ENCODE measurements at regions not wholly inside any gene's neighbourhood (a gene's known extent, or its start where the extent isn't known, plus 50 kb on each side); places are given as distances from the start of the nearest gene placed in this dataset.
"Not testable (repeated sequence)": the region's sequence is repeated elsewhere in the genome, so short reads cannot be mapped to it uniquely, and the experiment has no call there.

- Mint-ChIP-seq H3K9me3 (peaks cover 0 to 4% (median 3%) of the 10 kb centered on the region in 3 donors), H3K4me1 (no peaks in the 10 kb centered on the region), H3K27ac (no peak overlapping the region), H3K27me3 (no peaks in the 10 kb centered on the region), H3K36me3 (no peaks in the 10 kb centered on the region), H3K4me3 (no peak overlapping the region)
Observed at GRCh38 chr9:75541734-75542133, 348.7 kb upstream of the PCSK5 start.

GRCh38 chr9:75544815-75545214 is 345.7 kb upstream of the PCSK5 start:
- H3K4me3 Mint-ChIP-seq = no peak overlapping the region
- no peaks in the 10 kb centered on the region for H3K4me1 Mint-ChIP-seq
- H3K27ac Mint-ChIP-seq = no peak overlapping the region
- H3K9me3 Mint-ChIP-seq = peaks cover 0 to 4% (median 0%) of the 10 kb centered on the region in 3 donors
- no peaks in the 10 kb centered on the region for H3K36me3 Mint-ChIP-seq
- no peaks in the 10 kb centered on the region for H3K27me3 Mint-ChIP-seq

- Mint-ChIP-seq H3K36me3 (no peaks in the 10 kb centered on the region), H3K27ac (no peak overlapping the region), H3K9me3 (peaks cover 0 to 4% (median 0%) of the 10 kb centered on the region in 3 donors)
Observed at GRCh38 chr9:75545287-75545686, 345.2 kb upstream of the PCSK5 start.

GRCh38 chr9:75548871-75549270 is 341.6 kb upstream of the PCSK5 start:
- no peaks in the 10 kb centered on the region for H3K36me3 Mint-ChIP-seq
- H3K9me3 Mint-ChIP-seq = peaks cover 0 to 4% (median 0%) of the 10 kb centered on the region in 3 donors
- H3K27me3 Mint-ChIP-seq = no peaks in the 10 kb centered on the region
- no peak overlapping the region for H3K27ac Mint-ChIP-seq
- peak overlapping the region in 1 of 4 donors; percentile 44 for H3K4me3 Mint-ChIP-seq
- no peaks in the 10 kb centered on the region for H3K4me1 Mint-ChIP-seq

More at GRCh38 chr9:75545287-75545686, 345.2 kb upstream of the PCSK5 start:
- no peak overlapping the region for H3K4me3 Mint-ChIP-seq
- no peaks in the 10 kb centered on the region for H3K4me1 Mint-ChIP-seq
- H3K27me3 Mint-ChIP-seq = no peaks in the 10 kb centered on the region

GRCh38 chr9:75551861-75552260 is 338.6 kb upstream of the PCSK5 start:
- Mint-ChIP-seq H3K27me3 (no peaks in the 10 kb centered on the region), H3K36me3 (no peaks in the 10 kb centered on the region), H3K9me3 (no peaks in the 10 kb centered on the region), H3K4me1 (no peaks in the 10 kb centered on the region), H3K4me3 (no peak overlapping the region), H3K27ac (no peak overlapping the region)

- no peaks in the 10 kb centered on the region for H3K4me1 Mint-ChIP-seq
- no peaks in the 10 kb centered on the region for H3K36me3 Mint-ChIP-seq
- no peaks in the 10 kb centered on the region for H3K9me3 Mint-ChIP-seq
- H3K27me3 Mint-ChIP-seq = no peaks in the 10 kb centered on the region
- no peak overlapping the region for H3K27ac Mint-ChIP-seq
- no peak overlapping the region for H3K4me3 Mint-ChIP-seq
Observed at GRCh38 chr9:75552941-75553340, 337.5 kb upstream of the PCSK5 start.

GRCh38 chr9:75566813-75567212 is 323.7 kb upstream of the PCSK5 start:
- H3K27me3 Mint-ChIP-seq, H3K4me3 Mint-ChIP-seq, H3K36me3 Mint-ChIP-seq, H3K4me1 Mint-ChIP-seq, H3K27ac Mint-ChIP-seq: not testable (repeated sequence)
- peaks cover 0 to 11% (median under 1%) of the 10 kb centered on the region in 3 donors for H3K9me3 Mint-ChIP-seq

- H3K4me1 Mint-ChIP-seq = no peaks in the 10 kb centered on the region
- no peaks in the 10 kb centered on the region for H3K27me3 Mint-ChIP-seq
- no peak overlapping the region for H3K4me3 Mint-ChIP-seq
- no peak overlapping the region for H3K27ac Mint-ChIP-seq
- no peaks in the 10 kb centered on the region for H3K36me3 Mint-ChIP-seq
- peaks cover 0 to 3% (median 0%) of the 10 kb centered on the region in 3 donors for H3K9me3 Mint-ChIP-seq
Observed at GRCh38 chr9:75570538-75570937, 319.9 kb upstream of the PCSK5 start.

GRCh38 chr9:75574569-75574968 is 315.9 kb upstream of the PCSK5 start:
- Mint-ChIP-seq H3K4me1 (no peaks in the 10 kb centered on the region), H3K9me3 (peaks cover 0 to 3% (median 2%) of the 10 kb centered on the region in 3 donors), H3K4me3 (no peak overlapping the region), H3K36me3 (no peaks in the 10 kb centered on the region), H3K27ac (no peak overlapping the region), H3K27me3 (no peaks in the 10 kb centered on the region)

GRCh38 chr9:75582870-75583269 is 307.6 kb upstream of the PCSK5 start:
- Mint-ChIP-seq H3K27ac (no peak overlapping the region), H3K4me3 (no peak overlapping the region), H3K9me3 (peaks cover 0 to 3% (median 3%) of the 10 kb centered on the region in 3 donors), H3K4me1 (no peaks in the 10 kb centered on the region), H3K36me3 (no peaks in the 10 kb centered on the region), H3K27me3 (no peaks in the 10 kb centered on the region)

- H3K4me3 Mint-ChIP-seq = no peak overlapping the region
- no peak overlapping the region for H3K27ac Mint-ChIP-seq
- no peaks in the 10 kb centered on the region for H3K27me3 Mint-ChIP-seq
- no peaks in the 10 kb centered on the region for H3K4me1 Mint-ChIP-seq
- no peaks in the 10 kb centered on the region for H3K36me3 Mint-ChIP-seq
- peaks cover 2 to 8% (median 3%) of the 10 kb centered on the region in 3 donors for H3K9me3 Mint-ChIP-seq
Observed at GRCh38 chr9:75588808-75589207, 301.7 kb upstream of the PCSK5 start.

GRCh38 chr9:75589497-75589896 is 301.0 kb upstream of the PCSK5 start:
- H3K4me3 Mint-ChIP-seq = no peak overlapping the region
- H3K27me3 Mint-ChIP-seq = no peaks in the 10 kb centered on the region
- no peaks in the 10 kb centered on the region for H3K4me1 Mint-ChIP-seq
- no peak overlapping the region for H3K27ac Mint-ChIP-seq
- H3K9me3 Mint-ChIP-seq = peaks cover 2 to 8% (median 3%) of the 10 kb centered on the region in 3 donors
- no peaks in the 10 kb centered on the region for H3K36me3 Mint-ChIP-seq

GRCh38 chr9:75591972-75592371 is 298.5 kb upstream of the PCSK5 start:
- H3K27me3 Mint-ChIP-seq = no peaks in the 10 kb centered on the region
- no peaks in the 10 kb centered on the region for H3K4me1 Mint-ChIP-seq
- peaks cover 2 to 8% (median 3%) of the 10 kb centered on the region in 3 donors for H3K9me3 Mint-ChIP-seq
- H3K4me3 Mint-ChIP-seq = no peak overlapping the region
- H3K27ac Mint-ChIP-seq = no peak overlapping the region
- H3K36me3 Mint-ChIP-seq = no peaks in the 10 kb centered on the region

- Mint-ChIP-seq H3K4me3 (no peak overlapping the region), H3K27ac (no peak overlapping the region)
Observed at GRCh38 chr9:75592586-75592985, 297.9 kb upstream of the PCSK5 start.

GRCh38 chr9:75593920-75594319 is 296.6 kb upstream of the PCSK5 start:
- H3K9me3 Mint-ChIP-seq = peaks cover 0 to 8% (median 0%) of the 10 kb centered on the region in 3 donors
- no peak overlapping the region for H3K27ac Mint-ChIP-seq
- H3K27me3 Mint-ChIP-seq = no peaks in the 10 kb centered on the region
- H3K4me3 Mint-ChIP-seq = no peak overlapping the region
- no peaks in the 10 kb centered on the region for H3K4me1 Mint-ChIP-seq
- no peaks in the 10 kb centered on the region for H3K36me3 Mint-ChIP-seq

More at GRCh38 chr9:75592586-75592985, 297.9 kb upstream of the PCSK5 start:
- H3K27me3 Mint-ChIP-seq = no peaks in the 10 kb centered on the region
- peaks cover 2 to 8% (median 3%) of the 10 kb centered on the region in 3 donors for H3K9me3 Mint-ChIP-seq
- H3K36me3 Mint-ChIP-seq = no peaks in the 10 kb centered on the region
- no peaks in the 10 kb centered on the region for H3K4me1 Mint-ChIP-seq

- no peaks in the 10 kb centered on the region for H3K36me3 Mint-ChIP-seq
- no peak overlapping the region for H3K4me3 Mint-ChIP-seq
- no peaks in the 10 kb centered on the region for H3K27me3 Mint-ChIP-seq
- H3K27ac Mint-ChIP-seq = no peak overlapping the region
- H3K4me1 Mint-ChIP-seq = no peaks in the 10 kb centered on the region
- peaks cover 0 to 4% (median 1%) of the 10 kb centered on the region in 3 donors for H3K9me3 Mint-ChIP-seq
Observed at GRCh38 chr9:75599126-75599525, 291.3 kb upstream of the PCSK5 start.

- H3K9me3 Mint-ChIP-seq = peaks cover 0 to 4% (median 3%) of the 10 kb centered on the region in 3 donors
- H3K4me3 Mint-ChIP-seq = no peak overlapping the region
Observed at GRCh38 chr9:75601280-75601679, 289.2 kb upstream of the PCSK5 start.

More at GRCh38 chr9:75601280-75601679, 289.2 kb upstream of the PCSK5 start:
- H3K27me3 Mint-ChIP-seq = no peaks in the 10 kb centered on the region
- H3K4me1 Mint-ChIP-seq = no peaks in the 10 kb centered on the region
- no peaks in the 10 kb centered on the region for H3K36me3 Mint-ChIP-seq
- no peak overlapping the region for H3K27ac Mint-ChIP-seq

Data from IgD-negative memory B cell (primary cell).